AG04450 (cell line): ENCODE measurements at regions not wholly inside any gene's neighbourhood (a gene's known extent, or its start where the extent isn't known, plus 50 kb on each side); places are given as distances from the start of the nearest gene placed in this dataset.
"Not testable (repeated sequence)": the region's sequence is repeated elsewhere in the genome, so short reads cannot be mapped to it uniquely, and the experiment has no call there.

Source experiments
- CTCF ChIA-PET: fragments of 300-600, 350-600 bp; formaldehyde crosslinking; extraction: SDS; loops from one replicate; lab custom pipeline; 2022; ENCODE audit warnings: antibody characterized with exemption, inconsistent platforms; lab: Charles Lee
- POLR2A ChIA-PET: fragments of 350-600 bp; formaldehyde crosslinking; extraction: SDS; loops from one replicate; lab custom pipeline; 2021; ENCODE audit warnings: antibody characterized with exemption, inconsistent platforms; lab: Yijun Ruan, JAX
- DNase-seq: peaks from one replicate; pipeline ENCODE4 v3.0.0-alpha.2; 2011; ENCODE audit warnings: low read depth, low spot score
- H3K27ac ChIP-seq: one replicate; pipeline ENCODE4 v1.5.1; 2012; ENCODE audit warnings: low read depth, low read length, control low read depth
- H3K27me3 ChIP-seq: one replicate; pipeline ENCODE4 v1.6.0; 2012; ENCODE audit warnings: low read length; ENCODE audit not compliant: control insufficient read depth, insufficient read depth
- H3K4me3 ChIP-seq: 2 replicates; pipeline ENCODE4 v1.5.1; 2011; ENCODE audit warnings: mild to moderate bottlenecking, low read depth, low read length, control low read depth
- H3K9me3 ChIP-seq: 2 replicates; pipeline ENCODE4 v1.5.1; 2012; ENCODE audit warnings: low read length; ENCODE audit not compliant: control insufficient read depth, insufficient read depth
- TF ChIP-seq, protein P1 (sequence below): IDR thresholded peaks from 2 replicates; pipeline ENCODE4 v1.5.1; 2011; ENCODE audit warnings: low read depth, low read length, control low read depth, inconsistent platforms

DNA sequence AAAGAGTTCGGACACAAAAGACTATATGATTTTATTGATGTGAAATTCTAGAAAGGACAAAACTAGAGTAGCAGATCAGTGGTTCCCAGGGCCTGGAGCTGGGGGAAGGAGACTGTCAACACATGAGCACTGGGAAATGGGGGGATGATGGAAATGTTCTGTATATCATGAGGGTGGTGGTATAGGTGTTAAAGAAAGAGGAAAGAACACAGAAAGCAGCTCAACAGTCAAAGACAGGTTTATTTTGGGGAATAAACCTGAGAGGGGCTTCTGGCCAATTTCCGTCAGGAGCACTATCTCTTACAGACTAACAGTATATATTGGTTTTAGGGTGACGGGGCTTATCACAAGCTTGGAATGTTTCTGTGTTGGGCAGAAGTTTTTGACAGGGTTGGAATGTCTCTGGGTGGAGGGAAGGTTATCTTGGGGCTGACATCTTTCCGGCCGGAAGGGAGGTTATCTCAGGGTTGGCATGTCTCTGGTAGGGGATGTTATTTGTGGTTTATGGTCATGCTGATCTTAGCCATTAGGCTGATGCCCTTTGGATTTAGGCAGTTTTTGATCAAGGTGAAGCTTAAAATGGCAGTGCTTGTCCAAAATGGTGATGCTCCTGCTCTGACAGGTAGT lies 254.6 kb upstream of the NRP1 start:
- TF ChIP-seq, protein P1, sequence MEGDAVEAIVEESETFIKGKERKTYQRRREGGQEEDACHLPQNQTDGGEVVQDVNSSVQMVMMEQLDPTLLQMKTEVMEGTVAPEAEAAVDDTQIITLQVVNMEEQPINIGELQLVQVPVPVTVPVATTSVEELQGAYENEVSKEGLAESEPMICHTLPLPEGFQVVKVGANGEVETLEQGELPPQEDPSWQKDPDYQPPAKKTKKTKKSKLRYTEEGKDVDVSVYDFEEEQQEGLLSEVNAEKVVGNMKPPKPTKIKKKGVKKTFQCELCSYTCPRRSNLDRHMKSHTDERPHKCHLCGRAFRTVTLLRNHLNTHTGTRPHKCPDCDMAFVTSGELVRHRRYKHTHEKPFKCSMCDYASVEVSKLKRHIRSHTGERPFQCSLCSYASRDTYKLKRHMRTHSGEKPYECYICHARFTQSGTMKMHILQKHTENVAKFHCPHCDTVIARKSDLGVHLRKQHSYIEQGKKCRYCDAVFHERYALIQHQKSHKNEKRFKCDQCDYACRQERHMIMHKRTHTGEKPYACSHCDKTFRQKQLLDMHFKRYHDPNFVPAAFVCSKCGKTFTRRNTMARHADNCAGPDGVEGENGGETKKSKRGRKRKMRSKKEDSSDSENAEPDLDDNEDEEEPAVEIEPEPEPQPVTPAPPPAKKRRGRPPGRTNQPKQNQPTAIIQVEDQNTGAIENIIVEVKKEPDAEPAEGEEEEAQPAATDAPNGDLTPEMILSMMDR = no peak
- Histone ChIP-seq H3K4me3 (no peak overlapping the region), H3K9me3 (no peaks in the 10 kb centered on the region), H3K27me3 (no peaks in the 10 kb centered on the region), H3K27ac (no peak overlapping the region)
- no peak for DNase-seq
- ChIA-PET CTCF (no interaction called here), POLR2A (no interaction called here)

GRCh38 chr10:33584596-33584995 lies 250.1 kb upstream of the NRP1 start:
- POLR2A ChIA-PET, DNase-seq, CTCF ChIA-PET, H3K27me3 ChIP-seq, H3K27ac ChIP-seq, H3K9me3 ChIP-seq, H3K4me3 ChIP-seq: not testable (repeated sequence)

- Histone ChIP-seq H3K9me3 (no peaks in the 10 kb centered on the region), H3K4me3 (no peak overlapping the region), H3K27ac (no peak overlapping the region), H3K27me3 (peaks cover 3% of the 10 kb centered on the region)
- no peak for DNase-seq
- ChIA-PET CTCF (no interaction called here), POLR2A (no interaction called here)
- TF ChIP-seq, protein P1 = no peak
Measured at GRCh38 chr10:33579996-33580395, 245.5 kb upstream of the NRP1 start.

DNA sequence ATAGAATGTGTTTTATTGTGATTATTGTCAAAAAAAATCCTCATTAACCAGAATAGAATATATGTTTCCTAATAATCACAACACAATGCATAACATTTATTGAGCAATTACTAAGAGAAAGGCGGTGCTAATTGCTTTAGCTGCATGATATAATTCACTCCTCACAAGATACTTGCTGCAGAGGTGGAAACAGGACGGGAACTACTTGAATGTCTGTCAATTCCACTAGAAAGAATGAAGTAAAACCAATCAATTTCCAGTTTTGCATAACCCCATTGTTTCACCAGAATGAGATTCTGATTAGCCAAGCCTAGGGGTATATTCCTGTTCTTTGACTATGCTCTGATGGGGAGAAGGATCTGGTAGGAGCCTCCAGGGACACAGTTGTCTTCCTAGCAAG lies 239.1 kb upstream of the NRP1 start:
- CTCF ChIA-PET = no interaction called here
- TF ChIP-seq, protein P1 = no peak

DNA sequence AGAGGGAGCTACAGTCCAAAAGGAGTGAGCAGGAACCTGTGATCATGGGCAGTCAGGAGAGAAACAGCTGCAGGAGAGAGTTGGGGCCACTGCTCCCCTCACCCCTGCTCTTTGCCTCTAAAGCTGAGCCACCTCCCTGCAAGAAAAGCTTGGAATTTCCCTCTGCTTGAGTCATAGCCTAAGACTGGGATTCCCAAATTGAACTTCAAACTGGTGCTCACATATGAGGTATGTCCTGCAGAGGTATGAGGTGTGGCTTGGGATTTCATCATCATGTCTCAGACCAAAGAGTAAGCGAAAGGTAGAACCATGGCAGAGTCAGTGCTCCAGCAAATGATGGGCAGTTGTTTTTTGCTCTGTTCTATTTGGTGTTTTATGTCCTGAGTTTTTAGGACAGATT lies 237.1 kb upstream of the NRP1 start:
- H3K4me3 ChIP-seq = no peak overlapping the region
- H3K27ac ChIP-seq = no peak overlapping the region
- H3K27me3 ChIP-seq = no peaks in the 10 kb centered on the region
- CTCF ChIA-PET = no interaction called here
- POLR2A ChIA-PET = no interaction called here
- no peak for DNase-seq
- TF ChIP-seq, protein P1 = no peak
- H3K9me3 ChIP-seq = no peaks in the 10 kb centered on the region

More for the DNA sequence above, 239.1 kb upstream of the NRP1 start:
- Histone ChIP-seq H3K27ac (no peak overlapping the region), H3K27me3 (no peaks in the 10 kb centered on the region), H3K4me3 (no peak overlapping the region), H3K9me3 (no peaks in the 10 kb centered on the region)
- no peak for DNase-seq
- POLR2A ChIA-PET = no interaction called here

- Histone ChIP-seq H3K4me3 (no peak overlapping the region), H3K27me3 (no peaks in the 10 kb centered on the region), H3K9me3 (no peaks in the 10 kb centered on the region), H3K27ac (no peak overlapping the region)
- ChIA-PET CTCF (no interaction called here), POLR2A (no interaction called here)
- DNase-seq = no peak
- TF ChIP-seq, protein P1 = no peak
Measured at GRCh38 chr10:33570495-33570894, 236.0 kb upstream of the NRP1 start.
